ENCODE measurements at regions not wholly inside any gene's neighbourhood (a gene's known extent, or its start where the extent isn't known, plus 50 kb on each side); places are given as distances from the start of the nearest gene placed in this dataset.
"Not testable (repeated sequence)": the region's sequence is repeated elsewhere in the genome, so short reads cannot be mapped to it uniquely, and the experiment has no call there.

- WGBS, 2 donors (ENCODE audit: extremely low coverage in 2 of 2, insufficient read length in 2 of 2, insufficient replicate concordance in 1 of 2): no CpG with 5 or more reads among the region's 3 CpGs
- not testable (repeated sequence) for H3K4me3 ChIP-seq (ENCODE audit: low read length in 2 of 2); H3K18ac ChIP-seq (ENCODE audit: low read length)
These were observed 246.4 kb downstream of the BCL2L11 start for GRCh38 chr2:111367080-111367479.

GRCh38 chr2:111367871-111368270, 247.2 kb downstream of the BCL2L11 start:
- not testable (repeated sequence) for H2BK12ac ChIP-seq (ENCODE audit: low read length); H3K4me3 ChIP-seq (ENCODE audit: low read length in 2 of 2); H3K9ac ChIP-seq (ENCODE audit: low read depth, low read length, poor library complexity); H3K23ac ChIP-seq (ENCODE audit: low read depth, low read length, poor library complexity); H2AFZ ChIP-seq (ENCODE audit: low read length); H3K14ac ChIP-seq (ENCODE audit: low read length); H3K27me3 ChIP-seq (ENCODE audit: control insufficient read depth in 3 of 3, insufficient read depth in 3 of 3, low read depth in 1 of 3, low read length in 3 of 3); H2BK15ac ChIP-seq (ENCODE audit: low read length); H3K27ac ChIP-seq (replicated peaks; ENCODE audit: low read length); H4K8ac ChIP-seq (ENCODE audit: low read depth, low read length); H3K9me3 ChIP-seq (replicated peaks in 1 of 2; ENCODE audit: control insufficient read depth in 2 of 2, insufficient read depth in 1 of 2, low read depth in 1 of 2, low read length in 2 of 2); H3K36me3 ChIP-seq (replicated peaks in 1 of 2; ENCODE audit: control insufficient read depth in 2 of 2, insufficient read depth in 2 of 2, low read length in 2 of 2); H2AK5ac ChIP-seq (ENCODE audit: low read depth, low read length); H3K18ac ChIP-seq (ENCODE audit: low read length); H3K4ac ChIP-seq (ENCODE audit: low read length); H3K4me1 ChIP-seq (ENCODE audit: control insufficient read depth in 2 of 2, insufficient read depth in 1 of 2, low read depth in 1 of 2, low read length in 2 of 2); H3K79me1 ChIP-seq (ENCODE audit: low read depth, low read length); H2BK5ac ChIP-seq (ENCODE audit: low read length); H3K4me2 ChIP-seq (ENCODE audit: insufficient read depth, low read length, poor library complexity, severe bottlenecking); DNase-seq (ENCODE audit: low spot score); H2BK120ac ChIP-seq (ENCODE audit: low read depth, low read length); H4K91ac ChIP-seq (ENCODE audit: low read depth, low read length, poor library complexity)
- no CpG with 5 or more reads among the region's 1 CpG for WGBS, 2 donors (ENCODE audit: extremely low coverage in 2 of 2, insufficient read length in 2 of 2, insufficient replicate concordance in 1 of 2)

More at GRCh38 chr2:111367080-111367479, 246.4 kb downstream of the BCL2L11 start:
- H3K79me1 ChIP-seq (ENCODE audit: low read depth, low read length); H2BK15ac ChIP-seq (ENCODE audit: low read length); H3K36me3 ChIP-seq (replicated peaks in 1 of 2; ENCODE audit: control insufficient read depth in 2 of 2, insufficient read depth in 2 of 2, low read length in 2 of 2); H3K27ac ChIP-seq (replicated peaks; ENCODE audit: low read length); H3K14ac ChIP-seq (ENCODE audit: low read length); H3K4me1 ChIP-seq (ENCODE audit: control insufficient read depth in 2 of 2, insufficient read depth in 1 of 2, low read depth in 1 of 2, low read length in 2 of 2); H4K8ac ChIP-seq (ENCODE audit: low read depth, low read length); DNase-seq (ENCODE audit: low spot score); H3K23ac ChIP-seq (ENCODE audit: low read depth, low read length, poor library complexity); H2BK12ac ChIP-seq (ENCODE audit: low read length); H2BK120ac ChIP-seq (ENCODE audit: low read depth, low read length); H2AK5ac ChIP-seq (ENCODE audit: low read depth, low read length); H3K4ac ChIP-seq (ENCODE audit: low read length); H4K91ac ChIP-seq (ENCODE audit: low read depth, low read length, poor library complexity); H3K9ac ChIP-seq (ENCODE audit: low read depth, low read length, poor library complexity); H2BK5ac ChIP-seq (ENCODE audit: low read length); H3K27me3 ChIP-seq (ENCODE audit: control insufficient read depth in 3 of 3, insufficient read depth in 3 of 3, low read depth in 1 of 3, low read length in 3 of 3); H3K9me3 ChIP-seq (replicated peaks in 1 of 2; ENCODE audit: control insufficient read depth in 2 of 2, insufficient read depth in 1 of 2, low read depth in 1 of 2, low read length in 2 of 2); H3K4me2 ChIP-seq (ENCODE audit: insufficient read depth, low read length, poor library complexity, severe bottlenecking); H2AFZ ChIP-seq (ENCODE audit: low read length): not testable (repeated sequence)

GRCh38 chr2:111368288-111368687, 247.6 kb downstream of the BCL2L11 start:
- not testable (repeated sequence) for H3K4ac ChIP-seq (ENCODE audit: low read length); H3K36me3 ChIP-seq (replicated peaks in 1 of 2; ENCODE audit: control insufficient read depth in 2 of 2, insufficient read depth in 2 of 2, low read length in 2 of 2); H3K9me3 ChIP-seq (replicated peaks in 1 of 2; ENCODE audit: control insufficient read depth in 2 of 2, insufficient read depth in 1 of 2, low read depth in 1 of 2, low read length in 2 of 2); H2BK15ac ChIP-seq (ENCODE audit: low read length); H4K91ac ChIP-seq (ENCODE audit: low read depth, low read length, poor library complexity); H3K4me3 ChIP-seq (ENCODE audit: low read length in 2 of 2); H4K8ac ChIP-seq (ENCODE audit: low read depth, low read length); H3K18ac ChIP-seq (ENCODE audit: low read length); H3K27me3 ChIP-seq (ENCODE audit: control insufficient read depth in 3 of 3, insufficient read depth in 3 of 3, low read depth in 1 of 3, low read length in 3 of 3); H3K27ac ChIP-seq (replicated peaks; ENCODE audit: low read length); H2BK5ac ChIP-seq (ENCODE audit: low read length); H2BK12ac ChIP-seq (ENCODE audit: low read length); DNase-seq (ENCODE audit: low spot score); H3K4me1 ChIP-seq (ENCODE audit: control insufficient read depth in 2 of 2, insufficient read depth in 1 of 2, low read depth in 1 of 2, low read length in 2 of 2); H3K79me1 ChIP-seq (ENCODE audit: low read depth, low read length); H3K9ac ChIP-seq (ENCODE audit: low read depth, low read length, poor library complexity); H3K23ac ChIP-seq (ENCODE audit: low read depth, low read length, poor library complexity); H2AK5ac ChIP-seq (ENCODE audit: low read depth, low read length); H3K14ac ChIP-seq (ENCODE audit: low read length); H2BK120ac ChIP-seq (ENCODE audit: low read depth, low read length); H3K4me2 ChIP-seq (ENCODE audit: insufficient read depth, low read length, poor library complexity, severe bottlenecking); H2AFZ ChIP-seq (ENCODE audit: low read length)
- WGBS, 2 donors (ENCODE audit: extremely low coverage in 2 of 2, insufficient read length in 2 of 2, insufficient replicate concordance in 1 of 2): no CpG with 5 or more reads among the region's 4 CpGs

GRCh38 chr2:111373060-111373459, 252.3 kb downstream of the BCL2L11 start:
- not testable (repeated sequence) for H3K4ac ChIP-seq (ENCODE audit: low read length); H3K79me1 ChIP-seq (ENCODE audit: low read depth, low read length); H2BK5ac ChIP-seq (ENCODE audit: low read length); H2AFZ ChIP-seq (ENCODE audit: low read length); H3K9ac ChIP-seq (ENCODE audit: low read depth, low read length, poor library complexity); H2BK120ac ChIP-seq (ENCODE audit: low read depth, low read length); H3K18ac ChIP-seq (ENCODE audit: low read length); DNase-seq (ENCODE audit: low spot score); H2BK15ac ChIP-seq (ENCODE audit: low read length); H3K14ac ChIP-seq (ENCODE audit: low read length); H3K4me2 ChIP-seq (ENCODE audit: insufficient read depth, low read length, poor library complexity, severe bottlenecking); H3K23ac ChIP-seq (ENCODE audit: low read depth, low read length, poor library complexity); H3K27me3 ChIP-seq (ENCODE audit: control insufficient read depth in 3 of 3, insufficient read depth in 3 of 3, low read depth in 1 of 3, low read length in 3 of 3); H3K4me1 ChIP-seq (ENCODE audit: control insufficient read depth in 2 of 2, insufficient read depth in 1 of 2, low read depth in 1 of 2, low read length in 2 of 2); H4K91ac ChIP-seq (ENCODE audit: low read depth, low read length, poor library complexity); H3K9me3 ChIP-seq (replicated peaks in 1 of 2; ENCODE audit: control insufficient read depth in 2 of 2, insufficient read depth in 1 of 2, low read depth in 1 of 2, low read length in 2 of 2); H2BK12ac ChIP-seq (ENCODE audit: low read length); H4K8ac ChIP-seq (ENCODE audit: low read depth, low read length); H3K4me3 ChIP-seq (ENCODE audit: low read length in 2 of 2); H3K36me3 ChIP-seq (replicated peaks in 1 of 2; ENCODE audit: control insufficient read depth in 2 of 2, insufficient read depth in 2 of 2, low read length in 2 of 2); H3K27ac ChIP-seq (replicated peaks; ENCODE audit: low read length); H2AK5ac ChIP-seq (ENCODE audit: low read depth, low read length)
- WGBS, 2 donors (ENCODE audit: extremely low coverage in 2 of 2, insufficient read length in 2 of 2, insufficient replicate concordance in 1 of 2): no CpG with 5 or more reads among the region's 2 CpGs

All from neuronal stem cell (in vitro differentiated cells).